ENCODE measurements at regions not wholly inside any gene's neighbourhood (a gene's known extent, or its start where the extent isn't known, plus 50 kb on each side); places are given as distances from the start of the nearest gene placed in this dataset.

DNA sequence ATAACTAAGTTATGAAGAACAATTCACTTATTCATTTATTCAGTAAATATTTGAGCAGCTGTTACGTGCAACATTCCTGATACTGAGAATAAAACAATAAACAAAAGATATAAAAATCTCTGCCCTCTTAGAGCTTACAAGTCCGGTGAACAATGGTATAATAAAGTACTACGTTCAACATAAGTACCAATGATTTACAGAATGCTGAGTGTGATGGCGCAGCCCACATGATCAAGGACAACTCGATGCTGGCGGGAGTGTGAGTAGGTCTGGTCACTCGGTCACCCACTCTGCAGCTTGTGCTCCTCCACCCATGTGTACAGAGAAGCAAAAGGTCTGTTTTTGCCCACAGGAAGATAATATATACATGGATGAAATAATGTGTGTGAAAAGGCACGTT is 254.3 kb downstream of the BCL11A start:
- Histone ChIP-seq H3K27me3 (no peaks in the 10 kb centered on the region), H3K9me3 (no peaks in the 10 kb centered on the region), H3K4me3 (ENCODE audit: low read depth, low read length) (no peak overlapping the region), H3K4me1 (no peaks in the 10 kb centered on the region), H3K36me3 (no peaks in the 10 kb centered on the region)
- TF ChIP-seq, protein P1, sequence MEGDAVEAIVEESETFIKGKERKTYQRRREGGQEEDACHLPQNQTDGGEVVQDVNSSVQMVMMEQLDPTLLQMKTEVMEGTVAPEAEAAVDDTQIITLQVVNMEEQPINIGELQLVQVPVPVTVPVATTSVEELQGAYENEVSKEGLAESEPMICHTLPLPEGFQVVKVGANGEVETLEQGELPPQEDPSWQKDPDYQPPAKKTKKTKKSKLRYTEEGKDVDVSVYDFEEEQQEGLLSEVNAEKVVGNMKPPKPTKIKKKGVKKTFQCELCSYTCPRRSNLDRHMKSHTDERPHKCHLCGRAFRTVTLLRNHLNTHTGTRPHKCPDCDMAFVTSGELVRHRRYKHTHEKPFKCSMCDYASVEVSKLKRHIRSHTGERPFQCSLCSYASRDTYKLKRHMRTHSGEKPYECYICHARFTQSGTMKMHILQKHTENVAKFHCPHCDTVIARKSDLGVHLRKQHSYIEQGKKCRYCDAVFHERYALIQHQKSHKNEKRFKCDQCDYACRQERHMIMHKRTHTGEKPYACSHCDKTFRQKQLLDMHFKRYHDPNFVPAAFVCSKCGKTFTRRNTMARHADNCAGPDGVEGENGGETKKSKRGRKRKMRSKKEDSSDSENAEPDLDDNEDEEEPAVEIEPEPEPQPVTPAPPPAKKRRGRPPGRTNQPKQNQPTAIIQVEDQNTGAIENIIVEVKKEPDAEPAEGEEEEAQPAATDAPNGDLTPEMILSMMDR (IDR thresholded peaks at IDR 0.05; ENCODE audit: low read depth, low read length), result no peak
- no peak for DNase-seq

DNA sequence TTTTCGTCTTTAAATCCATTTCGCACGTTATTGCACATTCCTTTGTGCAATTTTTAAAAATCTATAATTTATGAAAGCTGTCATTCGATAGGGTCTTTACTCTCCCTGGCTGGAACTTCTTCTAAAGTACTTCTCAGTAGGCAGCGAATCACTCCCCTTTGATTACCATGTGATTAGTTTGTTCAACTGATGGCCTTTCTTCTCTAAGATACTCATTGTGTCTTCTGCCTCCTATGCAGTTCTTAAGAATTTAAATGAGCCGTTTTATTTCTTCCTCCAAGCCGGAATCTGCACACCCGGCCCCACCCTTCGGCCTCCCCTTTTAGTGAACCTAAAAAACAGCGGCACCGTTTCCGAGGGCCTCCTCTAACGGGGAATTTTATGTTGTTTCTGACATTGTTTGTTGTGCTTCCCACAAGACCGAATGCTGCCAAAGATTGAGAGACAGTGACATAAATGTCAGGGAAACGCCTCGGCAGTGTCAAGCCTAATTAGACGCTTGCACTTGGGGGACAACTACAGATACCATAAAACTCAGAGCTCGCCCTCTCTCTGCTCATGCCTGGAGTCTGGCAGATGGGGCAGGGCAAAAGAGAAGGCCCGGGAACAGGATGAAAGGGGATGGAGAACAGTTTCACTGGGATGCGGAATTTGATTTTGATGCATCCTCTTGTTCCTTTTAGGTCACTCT is 255.3 kb downstream of the BCL11A start:
- Histone ChIP-seq H3K9me3 (no peaks in the 10 kb centered on the region), H3K4me1 (no peaks in the 10 kb centered on the region), H3K27me3 (no peaks in the 10 kb centered on the region), H3K36me3 (no peaks in the 10 kb centered on the region), H3K4me3 (ENCODE audit: low read depth, low read length) (no peak overlapping the region)
- DNase-seq, result no peak
- TF ChIP-seq, protein P1 (IDR thresholded peaks at IDR 0.05; ENCODE audit: low read depth, low read length), result no peak

GRCh38 chr2:60297296-60298005 is 256.0 kb downstream of the BCL11A start:
- Histone ChIP-seq H3K4me3 (ENCODE audit: low read depth, low read length) (no peak overlapping the region), H3K9me3 (no peaks in the 10 kb centered on the region), H3K27me3 (no peaks in the 10 kb centered on the region), H3K4me1 (no peaks in the 10 kb centered on the region), H3K36me3 (no peaks in the 10 kb centered on the region)
- DNase-seq, result no peak
- TF ChIP-seq, protein P1 (IDR thresholded peaks at IDR 0.05; ENCODE audit: low read depth, low read length), result no peak

DNA sequence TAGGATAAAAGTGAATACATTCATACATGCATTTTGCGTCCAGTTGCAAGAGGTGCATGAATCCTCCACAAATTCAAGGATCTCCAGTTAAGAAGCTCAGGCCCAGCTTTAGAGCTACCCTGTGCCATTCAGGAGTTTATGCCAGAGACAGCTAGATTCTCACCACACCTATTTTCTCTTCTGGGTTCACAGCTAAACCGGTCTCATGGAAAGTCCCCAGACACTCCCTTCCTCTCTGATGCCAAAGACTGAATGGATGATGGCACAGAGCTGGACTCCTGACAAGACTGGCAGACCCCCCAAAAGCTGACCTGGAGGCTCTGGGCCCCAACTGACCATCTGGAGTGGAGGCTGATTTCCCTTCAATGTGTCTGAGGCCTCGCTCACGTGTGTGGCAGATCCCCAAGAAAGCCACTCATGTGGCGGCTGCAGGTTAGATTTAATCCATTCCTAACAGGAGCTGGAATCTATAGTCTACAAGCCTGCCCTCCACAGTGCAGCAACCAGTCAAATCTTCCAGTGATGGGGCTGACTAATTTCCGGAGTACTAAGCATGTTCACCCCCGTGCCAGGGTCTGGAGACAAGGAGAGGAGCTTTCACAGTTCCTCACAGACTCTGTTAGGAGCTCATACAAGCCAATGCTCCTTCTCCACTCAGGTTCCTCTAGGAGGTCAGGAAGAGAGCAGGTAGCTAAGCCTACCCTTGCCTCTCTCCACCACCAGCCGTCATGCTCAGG is 257.1 kb downstream of the BCL11A start:
- no peak overlapping the region for H3K4me3 ChIP-seq (ENCODE audit: low read depth, low read length)
- H3K4me1 ChIP-seq, result no peaks in the 10 kb centered on the region
- H3K9me3 ChIP-seq, result no peaks in the 10 kb centered on the region
- no peaks in the 10 kb centered on the region for H3K36me3 ChIP-seq
- DNase-seq, result no peak
- no peaks in the 10 kb centered on the region for H3K27me3 ChIP-seq
- TF ChIP-seq, protein P1 (IDR thresholded peaks at IDR 0.05; ENCODE audit: low read depth, low read length), result no peak

DNA sequence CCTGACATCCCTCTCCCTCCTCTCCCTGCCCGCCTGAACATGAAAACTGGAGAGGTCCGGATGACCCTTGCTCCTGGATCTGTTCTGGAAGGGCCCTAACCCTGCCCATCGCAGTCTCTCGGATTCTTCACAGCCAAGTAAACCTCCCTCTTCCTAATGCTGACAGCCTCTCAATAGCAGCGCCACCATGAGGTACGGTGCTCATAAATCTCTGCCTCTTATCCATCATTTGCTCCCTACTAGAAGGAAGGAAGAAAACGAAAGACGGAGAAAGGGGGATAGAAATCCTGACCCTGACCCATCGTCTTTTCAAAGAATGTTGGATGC is 257.9 kb downstream of the BCL11A start:
- Histone ChIP-seq H3K4me3 (ENCODE audit: low read depth, low read length) (no peak overlapping the region), H3K27me3 (no peaks in the 10 kb centered on the region), H3K36me3 (no peaks in the 10 kb centered on the region), H3K4me1 (no peaks in the 10 kb centered on the region), H3K9me3 (no peaks in the 10 kb centered on the region)
- TF ChIP-seq, protein P1 (IDR thresholded peaks at IDR 0.05; ENCODE audit: low read depth, low read length), result no peak
- DNase-seq, result no peak

Measured in BE2C (cell line).